HepG2 (cell line): ENCODE measurements at regions not wholly inside any gene's neighbourhood (a gene's known extent, or its start where the extent isn't known, plus 50 kb on each side); places are given as distances from the start of the nearest gene placed in this dataset.

Experiments used
- ATAC-seq: fragments of 200-7000 bp; cut with Tn5 transposase; 3 replicates; pipeline ENCODE4 v1.9.1; 2020; ENCODE audit warnings: mild to moderate bottlenecking, moderate library complexity
- BruUV-seq: library from RNA; stranded (reverse); fragments of 400-500 nt; replicated peaks from 2 replicates; lab custom pipeline; 2021; lab: Mats Ljungman, UMichigan
- CTCF ChIA-PET: fragments of 300-600 bp; formaldehyde crosslinking; extraction: SDS; loops from one replicate; lab custom pipeline; 2021; ENCODE audit warnings: low total read pairs, inconsistent platforms, low intra/inter-chr PET ratio; lab: Yijun Ruan, JAX
- POLR2A ChIA-PET: fragments of 350-600 bp; sonication (Branson Sonifier 250); formaldehyde crosslinking; loops from one replicate; lab custom pipeline; 2020; ENCODE audit warnings: antibody characterized with exemption, inconsistent platforms; lab: Yijun Ruan, JAX
- DNase-seq: peaks from one replicate; pipeline ENCODE4 v3.0.0-alpha.2; 2015; ENCODE audit warnings: low spot score
- FAIRE-seq: peaks from 3 replicates; lab custom pipeline; 2011; peaks lifted over from hg19 to GRCh38; lab: Jason Lieb, UNC
- H2AFZ ChIP-seq: one replicate; pipeline ENCODE4 v1.6.1; 2011; ENCODE audit warnings: low read length, inconsistent platforms
- H3K27ac ChIP-seq: fragments of 300-600 bp; 3 replicates; pipeline ENCODE4 v1.8.0; 2011; ENCODE audit warnings: mixed run types, mild to moderate bottlenecking, mixed read lengths, low read length, inconsistent platforms; ENCODE audit not compliant: insufficient read depth; ENCODE audit errors: extremely low read length
- H3K27me3 ChIP-seq, 2 experiments: fragments of 200-600 bp in 1 of 2; 2 replicates in 1 of 2; 3 replicates in 1 of 2; pipeline versions ENCODE4 v1.6.0 to v1.8.0; 2011; ENCODE audit warnings: low read length in 2 of 2, mild to moderate bottlenecking in 2 of 2, moderate library complexity in 2 of 2, inconsistent platforms in 1 of 2; ENCODE audit not compliant: insufficient read depth in 2 of 2, control insufficient read depth in 1 of 2
- H3K36me3 ChIP-seq, 2 experiments: fragments of 200-600 bp in 1 of 2; replicated peaks in 1 of 2; 2 replicates in 1 of 2; 3 replicates in 1 of 2; pipeline versions ENCODE4 v1.5.1 to v1.8.0; 2011; ENCODE audit warnings: low read length in 2 of 2, inconsistent platforms in 1 of 2; ENCODE audit not compliant: insufficient read depth in 2 of 2, control insufficient read depth in 1 of 2
- H3K4me1 ChIP-seq: 2 replicates; pipeline ENCODE4 v1.5.1; 2012; ENCODE audit warnings: low read length, inconsistent platforms; ENCODE audit not compliant: insufficient read depth
- H3K4me2 ChIP-seq: 2 replicates; pipeline ENCODE4 v1.6.0; 2011; ENCODE audit warnings: low read depth, low read length, inconsistent platforms
- H3K4me3 ChIP-seq, 3 experiments: fragments of 200-600 bp in 1 of 3; sonication (generic), shearing (Covaris generic) in 1 of 3; replicated peaks in 1 of 3; 2 replicates each; pipeline ENCODE4 v1.5.1; 2011 to 2016; ENCODE audit warnings: low read length in 3 of 3, inconsistent platforms in 2 of 3, low read depth in 2 of 3, mild to moderate bottlenecking in 2 of 3, control low read depth in 1 of 3, mixed read lengths in 1 of 3; ENCODE audit not compliant: insufficient read depth in 1 of 3
- H3K79me2 ChIP-seq: one replicate; pipeline ENCODE4 v1.6.1; 2011; ENCODE audit warnings: low read length, inconsistent platforms; ENCODE audit not compliant: insufficient read depth
- H3K9ac ChIP-seq: 2 replicates; pipeline ENCODE4 v1.6.0; 2011; ENCODE audit warnings: mild to moderate bottlenecking, low read depth, low read length, inconsistent platforms; ENCODE audit not compliant: insufficient read depth
- H3K9me3 ChIP-seq: 2 replicates; pipeline ENCODE4 v1.5.1; 2012; ENCODE audit warnings: mild to moderate bottlenecking, low read length
- H4K20me1 ChIP-seq: 2 replicates; pipeline ENCODE4 v1.6.0; 2011; ENCODE audit warnings: inconsistent platforms, mild to moderate bottlenecking, low read length, moderate library complexity; ENCODE audit not compliant: insufficient read depth
- CEBPB ChIP-seq: IDR thresholded peaks from 2 replicates; pipeline ENCODE4 v1.6.1; 2011; ENCODE audit warnings: low read depth, low read length, improper control_type of control experiment, borderline replicate concordance
- FOSL2 ChIP-seq: sonication (generic); formaldehyde crosslinking; IDR thresholded peaks from 2 replicates; pipeline ENCODE4 v1.4.0; 2020; ENCODE audit warnings: missing genetic modification reagents
- JDP2 ChIP-seq: sonication (generic); formaldehyde crosslinking; IDR thresholded peaks from 2 replicates; pipeline ENCODE4 v1.8.1; 2022; ENCODE audit warnings: missing genetic modification reagents, borderline replicate concordance
- MTERF4 ChIP-seq: sonication (generic); formaldehyde crosslinking; IDR thresholded peaks from 2 replicates; pipeline ENCODE4 v1.8.0; 2023; ENCODE audit warnings: mild to moderate bottlenecking, missing genetic modification reagents
- NKX3-1 ChIP-seq: sonication (generic); formaldehyde crosslinking; IDR thresholded peaks from 2 replicates; pipeline ENCODE4 v1.5.0; 2020; ENCODE audit warnings: missing genetic modification reagents
- NR2C2 ChIP-seq: sonication (generic); formaldehyde crosslinking; IDR thresholded peaks from 2 replicates; pipeline ENCODE4 v1.4.0; 2020; ENCODE audit warnings: missing genetic modification reagents, mild to moderate bottlenecking, moderate library complexity, borderline replicate concordance
- PHF8 ChIP-seq: sonication (generic); formaldehyde crosslinking; IDR thresholded peaks from 2 replicates; pipeline ENCODE4 v1.5.0; 2020; ENCODE audit warnings: missing genetic modification reagents
- POLR2AphosphoS5 ChIP-seq: IDR thresholded peaks from 2 replicates; pipeline ENCODE4 v1.6.1; 2012; ENCODE audit warnings: low read depth, low read length
- SKI ChIP-seq: fragments of 450-650 bp; IDR thresholded peaks from one replicate; pipeline ENCODE4 v1.6.1; 2018; ENCODE audit warnings: mild to moderate bottlenecking; ENCODE audit not compliant: partially characterized antibody
- SNAPC2 ChIP-seq: sonication (generic); formaldehyde crosslinking; IDR thresholded peaks from 2 replicates; pipeline ENCODE4 v1.8.1; 2022; ENCODE audit warnings: mild to moderate bottlenecking, missing genetic modification reagents
- THYN1 ChIP-seq: sonication (generic); formaldehyde crosslinking; IDR thresholded peaks from 2 replicates; pipeline ENCODE4 v1.8.1; 2023; ENCODE audit warnings: low read depth, mild to moderate bottlenecking, moderate library complexity, missing genetic modification reagents, borderline replicate concordance
- U2AF2 ChIP-seq: fragments of 200-400 bp; formaldehyde crosslinking; IDR thresholded peaks from 2 replicates; pipeline ENCODE4 v1.6.1; 2017; ENCODE audit warnings: low read depth, mild to moderate bottlenecking, low read length
- ZNF496 ChIP-seq: sonication (generic); formaldehyde crosslinking; IDR thresholded peaks from 2 replicates; pipeline ENCODE4 v1.8.1; 2023; ENCODE audit warnings: mild to moderate bottlenecking, moderate library complexity, missing genetic modification reagents; ENCODE audit not compliant: insufficient replicate concordance
- ZNF501 ChIP-seq: sonication (generic); formaldehyde crosslinking; IDR thresholded peaks from 2 replicates; pipeline ENCODE4 v1.5.1; 2020; ENCODE audit warnings: mild to moderate bottlenecking, moderate library complexity, missing genetic modification reagents
- ZNF597 ChIP-seq: sonication (generic); formaldehyde crosslinking; IDR thresholded peaks from 2 replicates; pipeline ENCODE4 v1.5.0; 2020; ENCODE audit warnings: missing genetic modification reagents
- in situ Hi-C: cut with HindIII; loops from 2 replicates; pipeline ENCODE4 v1.10.0; 2017; ENCODE audit warnings: low pct_unique_long_range_greater_than_20kb; ENCODE audit not compliant: extremely low pct_ligation_motif_present
- intact Hi-C: fragments of 100-400 bp; cut with micrococcal nuclease; formaldehyde crosslinking; loops from one replicate; pipeline ENCODE4 v1.10.0; 2022; ENCODE audit not compliant: unreplicated experiment

- ATAC-seq: no peak
- TF ChIP-seq CEBPB: no peak
- no peak for TF ChIP-seq THYN1
- no peak for TF ChIP-seq NKX3-1 (CRISPR knock-in tag)
- no peak for TF ChIP-seq U2AF2
- TF ChIP-seq POLR2AphosphoS5: no peak
- no peak for TF ChIP-seq ZNF501 (CRISPR knock-in tag)
- no peak for TF ChIP-seq PHF8 (CRISPR knock-in tag)
- no peak for TF ChIP-seq ZNF597
- no peak for TF ChIP-seq SKI
- no peak for TF ChIP-seq NR2C2 (CRISPR knock-in tag)
- TF ChIP-seq MTERF4: no peak
- TF ChIP-seq JDP2 (CRISPR knock-in tag): no peak
- TF ChIP-seq ZNF496: no peak
- TF ChIP-seq FOSL2 (CRISPR knock-in tag): no peak
- no peak for TF ChIP-seq SNAPC2 (CRISPR knock-in tag)
- TF ChIP-seq, all 625 proteins: peak for 0
- no TSS peak for BruUV-seq
- H3K79me2 ChIP-seq: no peaks in the 10 kb centered on the region
- no peaks in the 10 kb centered on the region for H4K20me1 ChIP-seq
- H3K4me1 ChIP-seq: no peaks in the 10 kb centered on the region
- no peak overlapping the region for H3K27ac ChIP-seq
- intact Hi-C loops: no loop called here
- H3K9ac ChIP-seq: no peak overlapping the region
- ChIA-PET CTCF (no interaction called here), POLR2A (no interaction called here)
- H3K4me2 ChIP-seq: no peak overlapping the region
- no peak for FAIRE-seq
- H2AFZ ChIP-seq: no peak overlapping the region
- H3K27me3 ChIP-seq: no peaks in the 10 kb centered on the region
- no peaks in the 10 kb centered on the region for H3K9me3 ChIP-seq
- no peaks in the 10 kb centered on the region for H3K36me3 ChIP-seq
- DNase-seq: peak; percentile 0
- no peak overlapping the region for H3K4me3 ChIP-seq
- in situ Hi-C loops: no loop called here
These were observed 112.2 kb downstream of the IDS start for GRCh38 chrX:149392921-149393320.
